ENCODE measurements at regions not wholly inside any gene's neighbourhood (a gene's known extent, or its start where the extent isn't known, plus 50 kb on each side); places are given as distances from the start of the nearest gene placed in this dataset.

DNA sequence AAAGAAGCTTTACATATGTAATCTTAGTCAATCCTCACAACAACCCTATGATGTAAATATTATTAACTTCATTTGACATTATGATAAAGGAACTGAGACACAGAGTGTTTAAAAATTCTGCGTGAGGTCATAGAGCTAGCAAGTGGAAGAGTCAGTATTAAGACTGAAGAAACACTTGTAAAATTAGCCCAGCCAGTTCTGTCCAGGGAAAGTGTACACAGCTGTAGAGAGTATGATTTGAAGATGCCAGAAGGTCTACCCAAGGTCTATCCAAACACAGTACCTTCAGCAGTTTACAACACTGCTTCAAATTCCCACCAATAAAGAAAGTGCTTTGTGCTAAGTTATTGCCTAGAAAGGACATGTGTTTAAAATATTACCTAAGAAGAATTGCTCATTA, 51.7 kb upstream of the ITPRID2 start:
- ATAC-seq, result no peak

DNA sequence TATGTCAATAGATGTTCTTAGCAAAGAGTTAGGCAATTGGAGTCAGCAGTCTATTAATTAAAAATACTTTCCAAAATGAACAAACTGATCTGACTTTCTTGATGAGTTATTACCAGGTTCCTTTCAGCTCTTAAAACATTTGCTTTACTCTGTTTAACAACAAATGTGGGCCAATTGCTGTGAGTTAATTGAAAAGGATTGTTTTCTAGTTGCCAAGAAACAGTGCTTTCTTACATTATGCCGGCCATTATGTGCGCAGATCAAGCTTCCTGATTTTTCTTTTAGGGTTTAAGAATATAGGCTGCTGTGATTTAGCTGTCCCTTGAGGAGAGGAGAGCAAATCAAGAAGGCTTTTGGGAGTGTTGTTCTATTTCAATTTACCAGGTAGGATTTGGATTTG, 50.5 kb upstream of the ITPRID2 start:
- ATAC-seq, result no peak
